Heart left ventricle (tissue), 16 donors: ENCODE measurements at regions not wholly inside any gene's neighbourhood (a gene's known extent, or its start where the extent isn't known, plus 50 kb on each side); places are given as distances from the start of the nearest gene placed in this dataset.

Experiments
- ATAC-seq, 4 donors: fragments of 200-7000 bp; cut with Tn5 transposase; one replicate each; pipeline ENCODE4 v1.9.1; 2020 to 2022; ENCODE audit warnings: moderate library complexity in 4 of 4, mild to moderate bottlenecking in 3 of 4, moderate number of reproducible peaks in 1 of 4
- DNase-seq, 5 donors: peaks; one replicate each; pipeline ENCODE4 v3.0.0-alpha.2; 2020
- H3K27ac ChIP-seq, 12 donors: fragments of 200-600 bp; sonication (generic) in 4 of 12; one replicate each; pipeline versions ENCODE4 v1.5.0 to v1.8.0; 2016 to 2022; ENCODE audit warnings: mild to moderate bottlenecking in 2 of 12
- H3K27me3 ChIP-seq, 9 donors: fragments of 200-600 bp; sonication (generic) in 2 of 9; one replicate each; pipeline versions ENCODE4 v1.5.1 to v1.8.0; 2016 to 2022; ENCODE audit warnings: mild to moderate bottlenecking in 3 of 9
- H3K36me3 ChIP-seq, 9 donors: fragments of 200-600 bp; sonication (generic) in 2 of 9; one replicate each; pipeline versions ENCODE4 v1.5.0 to v1.8.0; 2018 to 2022; ENCODE audit warnings: mild to moderate bottlenecking in 2 of 9
- H3K4me1 ChIP-seq, 12 donors: fragments of 200-600 bp; sonication (generic) in 4 of 12; one replicate each; pipeline versions ENCODE4 v1.5.0 to v1.8.0; 2016 to 2022; ENCODE audit warnings: mild to moderate bottlenecking in 3 of 12
- H3K4me3 ChIP-seq, 12 donors: fragments of 200-600 bp; sonication (generic) in 4 of 12; one replicate each; pipeline versions ENCODE4 v1.5.0 to v1.8.0; 2017 to 2022; ENCODE audit warnings: mild to moderate bottlenecking in 9 of 12, moderate library complexity in 4 of 12
- H3K9me3 ChIP-seq, 12 donors: fragments of 200-600 bp; sonication (generic) in 4 of 12; one replicate each; pipeline versions ENCODE4 v1.5.0 to v1.8.0; 2016 to 2022; ENCODE audit warnings: mild to moderate bottlenecking in 1 of 12
- CTCF ChIP-seq, 12 donors: fragments of 200-600 bp; sonication (generic) in 4 of 12; IDR thresholded peaks; one replicate each; pipeline versions ENCODE4 v1.5.0 to v1.8.0; 2018 to 2022; ENCODE audit warnings: antibody characterized with exemption in 12 of 12, mild to moderate bottlenecking in 5 of 12
- POLR2A ChIP-seq, 2 donors: fragments of 450-650 bp; IDR thresholded peaks; one replicate each; pipeline ENCODE4 v1.6.1; 2017; ENCODE audit warnings: antibody characterized with exemption in 2 of 2, mild to moderate bottlenecking in 2 of 2, moderate library complexity in 2 of 2
- WGBS, 4 donors: extraction: QIAGEN DNeasy Blood & Tissue Kit in 2 of 4; methylation state at CpG; one replicate each; pipeline versions ENCODE4 v1.1.5 to v1.1.7; 2013 to 2018; 5-methylcytosine and 5-hydroxymethylcytosine counted together
- intact Hi-C, 10 donors: fragments of 100-400 bp; cut with DNase I; formaldehyde crosslinking; loops; one replicate each; pipeline versions ENCODE4 v1.11.1 to v1.14.2; 2022
- donor health status: ischemic (EF 13 %, LVEDD 7.1; RV severe dilation, severe dysfunction).
- donor health status: healthy with polysubstance abuse.
- donor health status: DM: no; HTN: yes; CAD: no.
- donor health status: DM: no; HTN: no; CAD: no.
- donor health status: ischemic (EF 25% LVEDD 6.9; RV normal size, moderate dysfunction).
- donor health status: ischemic (EF 25% LVEDD 5.7; RV mildly dilated, moderate dysfunction).
- donor health status: healthy.
- donor health status: DM: yes; HTN: yes; CAD: no.
- donor health status: ischemic (EF 35%, LVEDD 5.7; RV mildly dilated, moderate dysfunction).
- donor health status: nonischemic (EF 11% LVEDD 7.7; RV severe dilation, severe dysfunction).
- donor health status: DM: yes; HTN: yes; CAD: no.
- donor health status: PGD.
- donor health status: ischemic (EF 29% LVEDD 5.4; RV normal size, mild dysfunction).
- donor health status: nonischemic (EF 23%, LVEDD 6.1; RV moderate dilation, normal function).

GRCh38 chr9:95584176-95584575 lies 67.4 kb upstream of the PTCH1 start:
- intact Hi-C loops = no loop called here
- ATAC-seq (no peak), DNase-seq (no peak)
- no peaks in the 10 kb centered on the region for H3K9me3 ChIP-seq
- H3K27me3 ChIP-seq = peaks cover 0 to 2% (median 0%) of the 10 kb centered on the region in 9 donors
- no peaks in the 10 kb centered on the region for H3K4me1 ChIP-seq
- H3K36me3 ChIP-seq = no peaks in the 10 kb centered on the region
- TF ChIP-seq CTCF (IDR thresholded peaks at IDR 0.05) (no peak), POLR2A (IDR thresholded peaks at IDR 0.05) (no peak)
- no peak overlapping the region for H3K27ac ChIP-seq
- WGBS, 4 donors = 53 to 75% (median 68%) methylated on average over 5 to 10 of the region's 10 CpGs
- H3K4me3 ChIP-seq = no peak overlapping the region

- intact Hi-C loops = no loop called here
- WGBS, 4 donors = 72 to 81% (median 75%) methylated on average over 5 of the region's 5 CpGs
Measured at GRCh38 chr9:95581900-95582299, 65.1 kb upstream of the PTCH1 start.

GRCh38 chr9:95580812-95581761 lies 64.3 kb upstream of the PTCH1 start:
- H3K4me3 ChIP-seq = no peak overlapping the region
- no peaks in the 10 kb centered on the region for H3K36me3 ChIP-seq
- DNase-seq (no peak), ATAC-seq (no peak)
- no peak overlapping the region for H3K27ac ChIP-seq
- H3K27me3 ChIP-seq = peaks cover 0 to 11% (median 0%) of the 10 kb centered on the region in 9 donors
- TF ChIP-seq POLR2A (IDR thresholded peaks at IDR 0.05) (no peak), CTCF (IDR thresholded peaks at IDR 0.05) (no peak)
- H3K4me1 ChIP-seq = no peaks in the 10 kb centered on the region
- intact Hi-C loops = no loop called here
- no peaks in the 10 kb centered on the region for H3K9me3 ChIP-seq
- WGBS, 4 donors = 74 to 83% (median 76%) methylated on average over 19 to 22 of the region's 22 CpGs

More at GRCh38 chr9:95581900-95582299, 65.1 kb upstream of the PTCH1 start:
- no peak for TF ChIP-seq POLR2A (IDR thresholded peaks at IDR 0.05)
- TF ChIP-seq CTCF (IDR thresholded peaks at IDR 0.05) = no peak
- no peak for ATAC-seq
- H3K27me3 ChIP-seq = peaks cover 0 to 5% (median 0%) of the 10 kb centered on the region in 9 donors
- no peak overlapping the region for H3K4me3 ChIP-seq
- no peak for DNase-seq
- H3K4me1 ChIP-seq = no peaks in the 10 kb centered on the region
- no peak overlapping the region for H3K27ac ChIP-seq
- H3K9me3 ChIP-seq = no peaks in the 10 kb centered on the region
- no peaks in the 10 kb centered on the region for H3K36me3 ChIP-seq

GRCh38 chr9:95574866-95575553 lies 58.2 kb upstream of the PTCH1 start:
- WGBS, 4 donors = 70 to 74% (median 72%) methylated on average over 13 to 14 of the region's 14 CpGs
- DNase-seq = no peak
- intact Hi-C loops = no loop called here
- Histone ChIP-seq H3K27me3 (peaks cover 0 to 19% (median 0%) of the 10 kb centered on the region in 9 donors), H3K4me3 (no peak overlapping the region), H3K36me3 (no peaks in the 10 kb centered on the region), H3K27ac (no peak overlapping the region), H3K9me3 (no peaks in the 10 kb centered on the region), H3K4me1 (peaks cover 0 to 14% (median 0%) of the 10 kb centered on the region in 12 donors)
- ATAC-seq = no peak
- TF ChIP-seq CTCF (IDR thresholded peaks at IDR 0.05) (no peak), POLR2A (IDR thresholded peaks at IDR 0.05) (no peak)
